A673 (cell line): ENCODE measurements at regions not wholly inside any gene's neighbourhood (a gene's known extent, or its start where the extent isn't known, plus 50 kb on each side); places are given as distances from the start of the nearest gene placed in this dataset.

ENCODE experiments used
- BruUV-seq: library from RNA; stranded (reverse); fragments of 400-500 nt; replicated peaks from 2 replicates; lab custom pipeline; 2021; lab: Mats Ljungman, UMichigan
- CTCF ChIA-PET: fragments of 300-600 bp; sonication (Branson Sonifier 250); formaldehyde crosslinking; loops from one replicate; lab custom pipeline; 2022; ENCODE audit warnings: antibody characterized with exemption; lab: Charles Lee
- POLR2A ChIA-PET: fragments of 300-600 bp; sonication (Branson Sonifier 250); formaldehyde crosslinking; loops from one replicate; lab custom pipeline; 2022; ENCODE audit warnings: antibody characterized with exemption; ENCODE audit not compliant: low non-redundant PET; lab: Charles Lee
- DNase-seq: peaks from one replicate; pipeline ENCODE4 v3.0.0-alpha.2; 2015; ENCODE audit warnings: low spot score
- H3K27ac ChIP-seq: fragments of 200-600 bp; sonication (generic); 2 replicates; pipeline ENCODE4 v1.5.1; 2016; ENCODE audit warnings: mixed run types, low read depth, mild to moderate bottlenecking, mixed read lengths, antibody characterized with exemption, low read length; ENCODE audit not compliant: poor library complexity, severe bottlenecking
- H3K27me3 ChIP-seq: fragments of 200-600 bp; sonication (generic); replicated peaks from 2 replicates; pipeline ENCODE4 v1.6.1; 2017; ENCODE audit warnings: mixed run types, low read depth, mild to moderate bottlenecking, mixed read lengths, antibody characterized with exemption, low read length; ENCODE audit not compliant: insufficient read depth, poor library complexity
- H3K36me3 ChIP-seq: fragments of 200-600 bp; sonication (generic); 2 replicates; pipeline ENCODE4 v1.6.1; 2016; ENCODE audit warnings: mixed run types, mild to moderate bottlenecking, mixed read lengths, antibody characterized with exemption, low read length; ENCODE audit not compliant: insufficient read depth, poor library complexity, severe bottlenecking
- H3K4me1 ChIP-seq: fragments of 200-600 bp; sonication (generic); 2 replicates; pipeline ENCODE4 v1.6.1; 2017; ENCODE audit warnings: mixed run types, mild to moderate bottlenecking, mixed read lengths, antibody characterized with exemption, low read length; ENCODE audit not compliant: insufficient read depth, poor library complexity, severe bottlenecking
- H3K4me3 ChIP-seq: fragments of 200-600 bp; sonication (generic); 2 replicates; pipeline ENCODE4 v1.5.1; 2016; ENCODE audit warnings: low read depth, mixed run types, mild to moderate bottlenecking, mixed read lengths, low read length; ENCODE audit not compliant: poor library complexity, severe bottlenecking
- H3K9me3 ChIP-seq: fragments of 200-600 bp; sonication (generic); 2 replicates; pipeline ENCODE4 v1.6.1; 2016; ENCODE audit warnings: mixed run types, low read depth, mild to moderate bottlenecking, mixed read lengths, antibody characterized with exemption, low read length; ENCODE audit not compliant: poor library complexity, severe bottlenecking
- CTCF ChIP-seq: fragments of 300-800, 200-600 bp; sonication (generic); conservative IDR thresholded peaks from 2 replicates; pipeline ENCODE4 v1.5.1; 2017; ENCODE audit warnings: low read depth, mild to moderate bottlenecking, antibody characterized with exemption, low read length, moderate library complexity, mixed read lengths
- EZH2 ChIP-seq: fragments of 200-600 bp; sonication (generic); IDR thresholded peaks from 2 replicates; pipeline ENCODE4 v1.6.1; 2017; ENCODE audit warnings: borderline replicate concordance, low read depth, mild to moderate bottlenecking, mixed read lengths, antibody characterized with exemption, low read length; ENCODE audit not compliant: poor library complexity, severe bottlenecking
- intact Hi-C: fragments of 100-400 bp; cut with micrococcal nuclease; formaldehyde crosslinking; loops from one replicate; pipeline ENCODE4 v1.10.0; 2022; ENCODE audit not compliant: unreplicated experiment

- intact Hi-C loops, result no loop called here
- CTCF ChIA-PET, result no interaction called here
- no peak for TF ChIP-seq EZH2
- TF ChIP-seq CTCF, result no peak
- no peak for DNase-seq
- Histone ChIP-seq H3K36me3 (no peaks in the 10 kb centered on the region), H3K27ac (no peak overlapping the region), H3K4me1 (no peaks in the 10 kb centered on the region), H3K27me3 (no peaks in the 10 kb centered on the region), H3K9me3 (no peaks in the 10 kb centered on the region), H3K4me3 (no peak overlapping the region)
- no TSS peak for BruUV-seq
- POLR2A ChIA-PET, result no interaction called here
Observed at GRCh38 chr17:64750478-64750877, 88.4 kb upstream of the SMURF2 start.

- Histone ChIP-seq H3K36me3 (no peaks in the 10 kb centered on the region), H3K27ac (no peak overlapping the region), H3K27me3 (no peaks in the 10 kb centered on the region), H3K4me3 (no peak overlapping the region), H3K4me1 (no peaks in the 10 kb centered on the region), H3K9me3 (no peaks in the 10 kb centered on the region)
- intact Hi-C loops, result no loop called here
- no peak for DNase-seq
- POLR2A ChIA-PET, result no interaction called here
- TF ChIP-seq EZH2, result no peak
- no peak for TF ChIP-seq CTCF
- CTCF ChIA-PET, result no interaction called here
- BruUV-seq, result no TSS peak
Observed at GRCh38 chr17:64749306-64749705, 87.2 kb upstream of the SMURF2 start.

- Histone ChIP-seq H3K36me3 (no peaks in the 10 kb centered on the region), H3K4me3 (no peak overlapping the region), H3K4me1 (no peaks in the 10 kb centered on the region), H3K27me3 (no peaks in the 10 kb centered on the region), H3K27ac (no peak overlapping the region), H3K9me3 (no peaks in the 10 kb centered on the region)
- intact Hi-C loops, result no loop called here
- ChIA-PET CTCF (no interaction called here), POLR2A (no interaction called here)
- DNase-seq, result no peak
- no TSS peak for BruUV-seq
- TF ChIP-seq EZH2, result no peak
- no peak for TF ChIP-seq CTCF
Observed at GRCh38 chr17:64747938-64748540, 85.9 kb upstream of the SMURF2 start.
